ENCODE measurements at regions not wholly inside any gene's neighbourhood (a gene's known extent, or its start where the extent isn't known, plus 50 kb on each side); places are given as distances from the start of the nearest gene placed in this dataset.

GRCh38 chr14:53328841-53329240 lies 175.7 kb upstream of the DDHD1 start:
- no peak for TF ChIP-seq CTCF (IDR thresholded peaks at IDR 0.05)
- no peak for TF ChIP-seq POLR2A (IDR thresholded peaks at IDR 0.05)
